Fibroblast of skin of left biceps (primary cell): ENCODE measurements at regions not wholly inside any gene's neighbourhood (a gene's known extent, or its start where the extent isn't known, plus 50 kb on each side); places are given as distances from the start of the nearest gene placed in this dataset.
"Not testable (repeated sequence)": the region's sequence is repeated elsewhere in the genome, so short reads cannot be mapped to it uniquely, and the experiment has no call there.

Source experiments
- DNase-seq, 2 experiments: peaks; one replicate each; pipeline ENCODE4 v3.0.0-alpha.2; 2013; ENCODE audit warnings: low read depth in 2 of 2

- DNase-seq = no peak
Measured at GRCh38 chr4:72677886-72678285, 108.9 kb upstream of the ADAMTS3 start.

- no peak for DNase-seq
Measured at GRCh38 chr4:72677265-72677664, 108.2 kb upstream of the ADAMTS3 start.

GRCh38 chr4:72671980-72672379 is 103.0 kb upstream of the ADAMTS3 start:
- DNase-seq = no peak

GRCh38 chr4:72670521-72670920 is 101.5 kb upstream of the ADAMTS3 start:
- no peak for DNase-seq

DNA sequence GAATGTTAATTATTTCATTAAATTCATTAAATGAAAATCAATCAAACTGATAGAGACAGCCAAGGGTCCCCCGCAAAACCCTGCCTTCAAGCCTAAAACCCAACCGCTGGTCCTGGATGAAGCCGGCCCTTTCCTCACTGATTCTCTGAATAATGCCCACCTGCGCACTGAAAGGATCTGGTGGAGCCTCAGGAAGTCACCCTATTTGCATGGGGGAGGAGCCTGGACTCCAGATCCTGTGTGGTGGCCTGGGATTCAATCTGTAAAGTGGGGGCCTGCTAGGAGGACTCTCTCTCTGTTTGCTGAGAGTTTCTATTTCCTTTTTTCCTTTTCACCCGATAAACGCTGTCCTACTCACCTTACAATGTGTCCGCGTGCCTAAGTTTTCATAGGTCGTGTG is 97.9 kb upstream of the ADAMTS3 start:
- DNase-seq = no peak

DNA sequence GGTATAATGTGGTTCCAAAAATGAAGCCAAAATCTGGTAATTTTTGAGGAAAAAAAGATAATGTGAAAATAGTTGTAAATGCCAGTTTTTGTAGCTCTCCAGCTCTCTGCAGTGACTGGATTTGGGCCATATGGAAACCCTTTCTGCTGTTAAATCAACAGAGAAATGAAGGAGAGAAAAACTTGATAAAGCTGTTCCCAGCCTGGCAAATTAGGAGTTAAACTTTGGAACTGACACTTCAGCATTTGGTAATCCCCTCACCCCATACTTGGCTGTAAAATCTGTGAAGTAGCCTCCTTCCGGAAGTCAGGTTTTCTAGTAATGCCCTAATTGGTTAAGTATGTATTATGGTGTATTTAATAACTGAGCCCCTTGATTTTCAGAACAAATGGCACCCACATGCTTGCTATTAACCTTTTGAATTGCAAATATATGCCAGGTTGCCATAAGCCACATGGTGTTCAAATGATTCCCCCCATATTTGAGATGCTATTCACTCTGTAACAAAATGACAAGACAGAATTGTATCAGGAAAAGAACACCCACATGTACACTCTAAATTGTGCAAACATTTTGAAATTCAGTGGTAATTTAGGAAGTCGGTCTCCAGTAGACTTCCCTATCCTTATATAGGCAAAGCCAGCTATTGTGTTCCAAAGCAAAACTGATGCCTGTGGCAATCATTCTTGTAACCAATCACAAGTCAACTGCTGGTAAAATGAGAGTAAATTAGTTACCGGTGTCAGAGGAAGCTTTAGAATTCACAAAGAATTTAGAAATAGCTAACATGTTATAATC is 96.3 kb upstream of the ADAMTS3 start:
- DNase-seq = no peak

DNA sequence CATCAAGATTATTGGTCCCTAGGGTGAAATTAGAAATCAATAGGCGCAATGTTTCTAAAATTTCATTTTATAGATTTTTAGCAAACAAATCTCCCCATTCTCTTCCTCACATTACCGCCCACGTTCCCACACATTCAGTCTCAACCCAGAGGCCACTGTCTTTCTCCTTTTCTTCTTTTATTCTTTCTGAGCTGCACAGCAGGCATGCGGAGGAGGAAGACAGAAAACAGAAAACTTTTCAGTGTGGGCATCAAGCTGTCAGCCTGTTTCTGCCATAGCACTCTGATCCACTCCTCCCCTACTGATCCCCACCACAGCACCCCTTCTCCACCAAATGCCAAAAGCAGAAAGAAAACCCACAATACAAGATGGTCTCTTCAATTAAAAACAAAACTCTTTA is 94.8 kb upstream of the ADAMTS3 start:
- DNase-seq = no peak

- no peak for DNase-seq
Measured at GRCh38 chr4:72661830-72662229, 92.8 kb upstream of the ADAMTS3 start.

- no peak for DNase-seq
Measured at GRCh38 chr4:72641611-72642010, 72.6 kb upstream of the ADAMTS3 start.

DNA sequence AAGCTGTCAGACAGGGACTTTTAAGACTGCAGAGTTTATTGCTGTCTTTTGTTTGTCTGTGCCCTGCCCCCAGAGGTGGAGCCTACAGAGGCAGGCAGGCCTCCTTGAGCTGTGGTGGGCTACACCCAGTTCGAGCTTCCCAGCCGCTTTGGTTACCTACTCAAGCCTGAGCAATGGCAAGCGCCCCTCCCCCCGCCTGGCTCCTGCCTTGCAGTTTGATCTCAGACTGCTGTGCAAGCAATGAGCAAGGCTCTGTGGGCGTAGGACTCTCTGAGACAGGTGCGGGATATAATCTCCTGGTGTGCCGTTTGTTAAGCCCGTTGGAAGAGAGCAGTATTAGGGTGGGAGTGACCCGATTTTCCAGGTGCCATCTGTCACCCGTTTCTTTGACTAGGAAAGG is 67.8 kb upstream of the ADAMTS3 start:
- DNase-seq = not testable (repeated sequence)

- DNase-seq = not testable (repeated sequence)
Measured at GRCh38 chr4:72635931-72636330, 66.9 kb upstream of the ADAMTS3 start.

DNA sequence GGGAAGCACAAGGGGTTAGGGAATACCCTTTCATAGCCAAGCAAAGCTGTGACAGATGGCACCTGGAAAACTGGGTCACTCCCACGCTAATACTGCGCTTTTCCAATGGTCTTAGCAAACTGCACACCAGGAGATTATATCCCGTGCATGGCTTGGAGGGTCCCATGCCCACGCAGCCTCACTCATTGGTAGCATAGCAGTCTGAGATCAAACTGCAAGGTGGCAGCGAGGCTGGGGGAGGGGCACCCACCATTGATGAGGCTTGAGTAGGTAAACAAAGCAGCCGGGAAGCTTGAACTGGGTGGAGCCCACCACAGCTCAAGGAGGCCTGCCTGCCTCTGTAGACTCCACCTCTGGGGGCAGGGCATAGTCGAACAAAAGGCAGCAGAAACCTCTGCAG is 63.2 kb upstream of the ADAMTS3 start:
- DNase-seq = not testable (repeated sequence)

- peak; percentile 25 to 33 for DNase-seq
Measured at GRCh38 chr4:72631296-72631695, 62.3 kb upstream of the ADAMTS3 start.

GRCh38 chr4:72629540-72629939 is 60.5 kb upstream of the ADAMTS3 start:
- no peak for DNase-seq

GRCh38 chr4:72627723-72628122 is 58.7 kb upstream of the ADAMTS3 start:
- DNase-seq = no peak
